Endothelial cell of umbilical vein (primary cell): ENCODE measurements at regions not wholly inside any gene's neighbourhood (a gene's known extent, or its start where the extent isn't known, plus 50 kb on each side); places are given as distances from the start of the nearest gene placed in this dataset.
A peak's percentile ranks its signal among the peaks of the same experiment; 100 is the strongest.

ENCODE experiments used
- BruUV-seq: library from RNA; stranded (reverse); fragments of 400-500 nt; replicated peaks from 2 replicates; lab custom pipeline; 2021; lab: Mats Ljungman, UMichigan
- CTCF ChIA-PET: fragments of 300-600, 350-600 bp; sonication (Branson Sonifier 250); formaldehyde crosslinking; loops from one replicate; lab custom pipeline; 2021; ENCODE audit warnings: antibody characterized with exemption, inconsistent platforms; lab: Charles Lee
- POLR2A ChIA-PET: fragments of 300-600, 350-600 bp; sonication (Branson Sonifier 250); formaldehyde crosslinking; loops from one replicate; lab custom pipeline; 2021; ENCODE audit warnings: antibody characterized with exemption, inconsistent platforms; lab: Charles Lee
- DNase-seq: peaks from one replicate; pipeline ENCODE4 v3.0.0-alpha.2; 2011; ENCODE audit warnings: low read depth, low spot score
- FAIRE-seq: peaks from 2 replicates; lab custom pipeline; 2011; peaks lifted over from hg19 to GRCh38; lab: Jason Lieb, UNC
- H2AFZ ChIP-seq: 2 replicates; pipeline ENCODE4 v1.6.0; 2012; ENCODE audit warnings: low read depth, low read length, control low read depth, inconsistent platforms
- H3K27ac ChIP-seq: 2 replicates; pipeline ENCODE4 v1.5.1; 2011; ENCODE audit warnings: low read depth, mild to moderate bottlenecking, control low read depth, low read length, moderate library complexity; ENCODE audit not compliant: insufficient read depth
- H3K27me3 ChIP-seq, 2 experiments: 2 replicates each; pipeline versions ENCODE4 v1.6.0 to v1.6.1; 2011; ENCODE audit warnings: low read length in 2 of 2, mixed read lengths in 1 of 2; ENCODE audit not compliant: control insufficient read depth in 2 of 2, insufficient read depth in 2 of 2
- H3K36me3 ChIP-seq, 2 experiments: 2 replicates in 1 of 2; 3 replicates in 1 of 2; pipeline ENCODE4 v1.5.1; 2011; ENCODE audit warnings: low read length in 2 of 2, mild to moderate bottlenecking in 1 of 2, moderate library complexity in 1 of 2; ENCODE audit not compliant: control insufficient read depth in 2 of 2, insufficient read depth in 2 of 2; ENCODE audit errors: extremely low read depth in 1 of 2
- H3K4me1 ChIP-seq: 3 replicates; pipeline ENCODE4 v1.5.1; 2011; ENCODE audit warnings: mild to moderate bottlenecking, low read length; ENCODE audit not compliant: control insufficient read depth, insufficient read depth; ENCODE audit errors: extremely low read depth
- H3K4me2 ChIP-seq: 2 replicates; pipeline ENCODE4 v1.6.1; 2011; ENCODE audit warnings: low read length, control low read depth, mixed read lengths; ENCODE audit not compliant: insufficient read depth
- H3K4me3 ChIP-seq, 3 experiments: fragments of 200-600 bp in 1 of 3; sonication (generic), shearing (Covaris generic) in 1 of 3; replicated peaks in 1 of 3; 2 replicates each; pipeline ENCODE4 v1.5.1; 2011 to 2016; ENCODE audit warnings: control low read depth in 3 of 3, low read length in 3 of 3, mild to moderate bottlenecking in 2 of 3, inconsistent platforms in 1 of 3, low read depth in 1 of 3, moderate library complexity in 1 of 3; ENCODE audit not compliant: insufficient read depth in 1 of 3
- H3K79me2 ChIP-seq: 2 replicates; pipeline ENCODE4 v1.6.0; 2012; ENCODE audit warnings: low read length, inconsistent platforms; ENCODE audit not compliant: control insufficient read depth, insufficient read depth
- H3K9ac ChIP-seq: replicated peaks from 2 replicates; pipeline ENCODE3; 2011; ENCODE audit warnings: low read length, control low read depth; ENCODE audit not compliant: insufficient read depth; ENCODE audit errors: extremely low read depth
- H3K9me1 ChIP-seq: replicated peaks from 3 replicates; pipeline ENCODE4 v1.6.0; 2011; ENCODE audit warnings: mild to moderate bottlenecking, low read length; ENCODE audit not compliant: control insufficient read depth, insufficient read depth; ENCODE audit errors: extremely low read depth
- H3K9me3 ChIP-seq: replicated peaks from 2 replicates; pipeline ENCODE4 v1.5.1; 2012; ENCODE audit warnings: low read length, inconsistent platforms; ENCODE audit not compliant: control insufficient read depth, insufficient read depth
- H4K20me1 ChIP-seq: replicated peaks from 2 replicates; pipeline ENCODE3; 2011; ENCODE audit warnings: mild to moderate bottlenecking, low read length; ENCODE audit not compliant: control insufficient read depth, insufficient read depth; ENCODE audit errors: extremely low read depth
- CTCF ChIP-seq, 2 donors: IDR thresholded peaks; 1 replicate in 1 of 2; 2 replicates in 1 of 2; pipeline ENCODE4 v1.5.1; 2011; ENCODE audit warnings: low read length in 2 of 2, mild to moderate bottlenecking in 2 of 2, moderate library complexity in 2 of 2, control low read depth in 1 of 2, inconsistent platforms in 1 of 2, low read depth in 1 of 2; ENCODE audit not compliant: insufficient read depth in 1 of 2; ENCODE audit errors: extremely low read depth in 1 of 2
- EZH2 ChIP-seq: IDR thresholded peaks from 2 replicates; pipeline ENCODE4 v1.6.1; 2012; ENCODE audit warnings: borderline replicate concordance, low read depth, mild to moderate bottlenecking, moderate library complexity, low read length, inconsistent platforms; ENCODE audit not compliant: severe bottlenecking
- FOS ChIP-seq: IDR thresholded peaks from 2 replicates; pipeline ENCODE4 v1.6.1; 2011; ENCODE audit warnings: mild to moderate bottlenecking, low read length, moderate library complexity, borderline replicate concordance; ENCODE audit not compliant: insufficient read depth
- GATA2 ChIP-seq: IDR thresholded peaks from 2 replicates; pipeline ENCODE4 v1.7.0; 2011; ENCODE audit warnings: low read depth, mild to moderate bottlenecking, moderate library complexity, mixed read lengths, low read length; ENCODE audit not compliant: insufficient read length, insufficient read depth
- JUN ChIP-seq: IDR thresholded peaks from 2 replicates; pipeline ENCODE4 v1.6.1; 2011; ENCODE audit warnings: borderline replicate concordance, low read depth; ENCODE audit not compliant: insufficient read length, insufficient read depth
- MAX ChIP-seq: IDR thresholded peaks from 2 replicates; pipeline ENCODE4 v1.6.1; 2011; ENCODE audit not compliant: insufficient read depth, insufficient read length
- MYC ChIP-seq: IDR thresholded peaks from one replicate; pipeline ENCODE4 v1.6.1; 2011; ENCODE audit warnings: mild to moderate bottlenecking, low read depth, low read length
- POLR2A ChIP-seq: IDR thresholded peaks from 2 replicates; pipeline ENCODE4 v1.6.1; 2012; ENCODE audit warnings: low read depth, mild to moderate bottlenecking, control low read depth, low read length
- POLR2AphosphoS5 ChIP-seq: IDR thresholded peaks from 2 replicates; pipeline ENCODE4 v1.6.1; 2012; ENCODE audit warnings: low read depth, mild to moderate bottlenecking, control low read depth, low read length, moderate library complexity; ENCODE audit not compliant: insufficient read depth
- dilution Hi-C: fragments of 300-500 bp; cut with MboI; formaldehyde crosslinking; loops from one replicate; pipeline ENCODE4 v1.15.0; 2019; ENCODE audit warnings: low sequenced_read_pairs; ENCODE audit not compliant: extremely low pct_ligation_motif_present
- intact Hi-C: fragments of 100-400 bp; cut with micrococcal nuclease; formaldehyde crosslinking; loops from one replicate; pipeline ENCODE4 v1.10.0; 2022

GRCh38 chr6:28597924-28598722 lies 72.4 kb downstream of the GPX5 start:
- Histone ChIP-seq H3K4me2 (peak overlapping the region; percentile 93), H4K20me1 (no peaks in the 10 kb centered on the region), H3K79me2 (no peaks in the 10 kb centered on the region), H3K4me3 (peak overlapping the region; percentile 13 to 74 (median 66)), H2AFZ (peak overlapping the region; percentile 70), H3K27me3 (no peaks in the 10 kb centered on the region), H3K27ac (no peak overlapping the region), H3K9me1 (no peaks in the 10 kb centered on the region), H3K36me3 (no peaks in the 10 kb centered on the region), H3K9me3 (no peaks in the 10 kb centered on the region), H3K4me1 (no peaks in the 10 kb centered on the region), H3K9ac (no peak overlapping the region)
- FAIRE-seq (peak; percentile 12), DNase-seq (no peak)
- intact Hi-C loops: no loop called here
- CTCF ChIA-PET: interaction anchor here (1.1 kb wide), 1 partner anchor 9 kb away, joined by 5 read pairs; no protein-coding TSS in a partner anchor
- dilution Hi-C loops: no loop called here
- BruUV-seq: no TSS peak
- POLR2A ChIA-PET: no interaction called here
- TF ChIP-seq EZH2 (no peak), POLR2AphosphoS5 (no peak), POLR2A (no peak), MYC (no peak), JUN (no peak)

- H3K4me3 ChIP-seq: no peak overlapping the region
- H3K4me2 ChIP-seq: no peak overlapping the region
- H3K27me3 ChIP-seq: no peaks in the 10 kb centered on the region
- ChIA-PET CTCF (interaction anchor here (0.8 kb wide), 1 partner anchor 428 kb away, joined by 4 read pairs; no protein-coding TSS in a partner anchor), POLR2A (no interaction called here)
- no peaks in the 10 kb centered on the region for H4K20me1 ChIP-seq
- no peak for DNase-seq
- BruUV-seq: no TSS peak
- H3K27ac ChIP-seq: no peak overlapping the region
- no peaks in the 10 kb centered on the region for H3K4me1 ChIP-seq
- intact Hi-C loops: no loop called here
- no peak overlapping the region for H3K9ac ChIP-seq
- no peaks in the 10 kb centered on the region for H3K36me3 ChIP-seq
- TF ChIP-seq MAX: no peak
- TF ChIP-seq CTCF (IDR thresholded peaks at IDR 0.05; ENCODE audit: extremely low read depth in 1 of 2, insufficient read depth in 1 of 2, low read depth in 1 of 2, low read length in 2 of 2): no peak
- no peak for TF ChIP-seq MYC
- TF ChIP-seq JUN: no peak
- no peak for TF ChIP-seq EZH2
- no peak for TF ChIP-seq POLR2A
- no peak for TF ChIP-seq FOS
- no peak for TF ChIP-seq GATA2
- no peak for TF ChIP-seq POLR2AphosphoS5
- H3K9me3 ChIP-seq: no peaks in the 10 kb centered on the region
- no peaks in the 10 kb centered on the region for H3K79me2 ChIP-seq
- dilution Hi-C loops: no loop called here
- H2AFZ ChIP-seq: no peak overlapping the region
- H3K9me1 ChIP-seq: no peaks in the 10 kb centered on the region
- no peak for FAIRE-seq
These were observed 73.3 kb downstream of the GPX5 start for GRCh38 chr6:28598757-28599686.
